ENCODE measurements at regions not wholly inside any gene's neighbourhood (a gene's known extent, or its start where the extent isn't known, plus 50 kb on each side); places are given as distances from the start of the nearest gene placed in this dataset.

- CTCF ChIA-PET: no interaction called here
- no CpG with 5 or more reads among the region's 3 CpGs for WGBS (ENCODE audit: insufficient coverage)
- H3K9me3 ChIP-seq: no peaks in the 10 kb centered on the region
- ATAC-seq (replicated peaks in 1 of 4) (no peak), DNase-seq (no peak)
- H3K36me3 ChIP-seq (ENCODE audit: control insufficient read depth in 2 of 2, extremely low read depth in 1 of 2, insufficient read depth in 1 of 2, low read length in 1 of 2): no peaks in the 10 kb centered on the region
- H3K4me3 ChIP-seq (ENCODE audit: control insufficient read depth in 1 of 2, extremely low read depth in 1 of 2, low read length in 1 of 2): no peak overlapping the region
- H3K4me3 Mint-ChIP-seq: no peak overlapping the region
- POLR2A ChIA-PET: no interaction called here
- H3K36me3 Mint-ChIP-seq: no peaks in the 10 kb centered on the region
- H3K27me3 ChIP-seq (replicated peaks in 1 of 2; ENCODE audit: control insufficient read depth in 2 of 2, extremely low read depth in 1 of 2, insufficient read depth in 2 of 2, low read length in 1 of 2): no peaks in the 10 kb centered on the region
- no peak overlapping the region for H3K27ac Mint-ChIP-seq
- no peaks in the 10 kb centered on the region for H3K27me3 Mint-ChIP-seq
- H3K27ac ChIP-seq (ENCODE audit: low read length): no peak overlapping the region
- H3K9me3 Mint-ChIP-seq: no peaks in the 10 kb centered on the region
- H3K4me1 ChIP-seq (ENCODE audit: control insufficient read depth in 1 of 2, extremely low read depth in 1 of 2, insufficient read depth in 2 of 2, low read length in 2 of 2): no peaks in the 10 kb centered on the region
- H3K4me1 Mint-ChIP-seq: no peaks in the 10 kb centered on the region
These were observed 1098.3 kb downstream of the ADGRL2 start for GRCh38 chr1:82899017-82899416.

GRCh38 chr1:82897549-82897948, 1096.8 kb downstream of the ADGRL2 start:
- DNase-seq: no peak
- Mint-ChIP-seq H3K27ac (no peak overlapping the region), H3K36me3 (no peaks in the 10 kb centered on the region), H3K4me1 (no peaks in the 10 kb centered on the region), H3K9me3 (no peaks in the 10 kb centered on the region), H3K27me3 (no peaks in the 10 kb centered on the region), H3K4me3 (no peak overlapping the region)
- H3K36me3 ChIP-seq (ENCODE audit: control insufficient read depth in 2 of 2, extremely low read depth in 1 of 2, insufficient read depth in 1 of 2, low read length in 1 of 2): no peaks in the 10 kb centered on the region
- CTCF ChIA-PET: no interaction called here
- no peak overlapping the region for H3K27ac ChIP-seq (ENCODE audit: low read length)
- ATAC-seq (replicated peaks in 1 of 4): no peak
- no peaks in the 10 kb centered on the region for H3K27me3 ChIP-seq (replicated peaks in 1 of 2; ENCODE audit: control insufficient read depth in 2 of 2, extremely low read depth in 1 of 2, insufficient read depth in 2 of 2, low read length in 1 of 2)
- POLR2A ChIA-PET: no interaction called here
- H3K9me3 ChIP-seq: no peaks in the 10 kb centered on the region
- WGBS (ENCODE audit: insufficient coverage): no CpG with 5 or more reads among the region's 1 CpG
- H3K4me3 ChIP-seq (ENCODE audit: control insufficient read depth in 1 of 2, extremely low read depth in 1 of 2, low read length in 1 of 2): no peak overlapping the region
- no peaks in the 10 kb centered on the region for H3K4me1 ChIP-seq (ENCODE audit: control insufficient read depth in 1 of 2, extremely low read depth in 1 of 2, insufficient read depth in 2 of 2, low read length in 2 of 2)

GRCh38 chr1:82896036-82896435, 1095.3 kb downstream of the ADGRL2 start:
- ATAC-seq (replicated peaks in 1 of 4) (no peak), DNase-seq (no peak)
- Mint-ChIP-seq H3K36me3 (no peaks in the 10 kb centered on the region), H3K4me1 (no peaks in the 10 kb centered on the region), H3K27ac (no peak overlapping the region), H3K9me3 (no peaks in the 10 kb centered on the region), H3K27me3 (no peaks in the 10 kb centered on the region), H3K4me3 (no peak overlapping the region)
- H3K9me3 ChIP-seq: no peaks in the 10 kb centered on the region
- ChIA-PET POLR2A (no interaction called here), CTCF (no interaction called here)
- no peaks in the 10 kb centered on the region for H3K4me1 ChIP-seq (ENCODE audit: control insufficient read depth in 1 of 2, extremely low read depth in 1 of 2, insufficient read depth in 2 of 2, low read length in 2 of 2)
- no peaks in the 10 kb centered on the region for H3K36me3 ChIP-seq (ENCODE audit: control insufficient read depth in 2 of 2, extremely low read depth in 1 of 2, insufficient read depth in 1 of 2, low read length in 1 of 2)
- no peak overlapping the region for H3K27ac ChIP-seq (ENCODE audit: low read length)
- H3K27me3 ChIP-seq (replicated peaks in 1 of 2; ENCODE audit: control insufficient read depth in 2 of 2, extremely low read depth in 1 of 2, insufficient read depth in 2 of 2, low read length in 1 of 2): no peaks in the 10 kb centered on the region
- H3K4me3 ChIP-seq (ENCODE audit: control insufficient read depth in 1 of 2, extremely low read depth in 1 of 2, low read length in 1 of 2): no peak overlapping the region

GRCh38 chr1:82894635-82895034, 1093.9 kb downstream of the ADGRL2 start:
- Histone ChIP-seq H3K4me3 (ENCODE audit: control insufficient read depth in 1 of 2, extremely low read depth in 1 of 2, low read length in 1 of 2) (no peak overlapping the region), H3K27me3 (replicated peaks in 1 of 2; ENCODE audit: control insufficient read depth in 2 of 2, extremely low read depth in 1 of 2, insufficient read depth in 2 of 2, low read length in 1 of 2) (no peaks in the 10 kb centered on the region), H3K27ac (ENCODE audit: low read length) (no peak overlapping the region), H3K4me1 (ENCODE audit: control insufficient read depth in 1 of 2, extremely low read depth in 1 of 2, insufficient read depth in 2 of 2, low read length in 2 of 2) (no peaks in the 10 kb centered on the region), H3K36me3 (ENCODE audit: control insufficient read depth in 2 of 2, extremely low read depth in 1 of 2, insufficient read depth in 1 of 2, low read length in 1 of 2) (no peaks in the 10 kb centered on the region), H3K9me3 (no peaks in the 10 kb centered on the region)
- Mint-ChIP-seq H3K9me3 (no peaks in the 10 kb centered on the region), H3K4me1 (no peaks in the 10 kb centered on the region), H3K27ac (no peak overlapping the region), H3K4me3 (no peak overlapping the region), H3K27me3 (no peaks in the 10 kb centered on the region), H3K36me3 (no peaks in the 10 kb centered on the region)
- DNase-seq: no peak
- WGBS (ENCODE audit: insufficient coverage): 67% methylated on average over 2 of the region's 3 CpGs
- ChIA-PET CTCF (no interaction called here), POLR2A (no interaction called here)
- ATAC-seq (replicated peaks in 1 of 4): no peak

- Mint-ChIP-seq H3K9me3 (no peaks in the 10 kb centered on the region), H3K36me3 (no peaks in the 10 kb centered on the region), H3K4me3 (no peak overlapping the region), H3K4me1 (no peaks in the 10 kb centered on the region), H3K27me3 (no peaks in the 10 kb centered on the region), H3K27ac (no peak overlapping the region)
- Histone ChIP-seq H3K27me3 (replicated peaks in 1 of 2; ENCODE audit: control insufficient read depth in 2 of 2, extremely low read depth in 1 of 2, insufficient read depth in 2 of 2, low read length in 1 of 2) (no peaks in the 10 kb centered on the region), H3K4me1 (ENCODE audit: control insufficient read depth in 1 of 2, extremely low read depth in 1 of 2, insufficient read depth in 2 of 2, low read length in 2 of 2) (no peaks in the 10 kb centered on the region), H3K9me3 (no peaks in the 10 kb centered on the region), H3K36me3 (ENCODE audit: control insufficient read depth in 2 of 2, extremely low read depth in 1 of 2, insufficient read depth in 1 of 2, low read length in 1 of 2) (no peaks in the 10 kb centered on the region), H3K4me3 (ENCODE audit: control insufficient read depth in 1 of 2, extremely low read depth in 1 of 2, low read length in 1 of 2) (no peak overlapping the region), H3K27ac (ENCODE audit: low read length) (no peak overlapping the region)
- ChIA-PET POLR2A (no interaction called here), CTCF (no interaction called here)
- no CpG with 5 or more reads among the region's 5 CpGs for WGBS (ENCODE audit: insufficient coverage)
- DNase-seq: no peak
- no peak for ATAC-seq (replicated peaks in 1 of 4)
These were observed 1093.2 kb downstream of the ADGRL2 start for GRCh38 chr1:82893712-82894470.

- Mint-ChIP-seq H3K4me3 (no peak overlapping the region), H3K27ac (no peak overlapping the region), H3K4me1 (no peaks in the 10 kb centered on the region), H3K9me3 (no peaks in the 10 kb centered on the region), H3K36me3 (no peaks in the 10 kb centered on the region), H3K27me3 (peaks cover 0 to 3% of the 10 kb centered on the region in 2 donors)
- no CpG with 5 or more reads among the region's 3 CpGs for WGBS (ENCODE audit: insufficient coverage)
- DNase-seq (no peak), ATAC-seq (replicated peaks in 1 of 4) (no peak)
- no peak overlapping the region for H3K27ac ChIP-seq (ENCODE audit: low read length)
- no peaks in the 10 kb centered on the region for H3K9me3 ChIP-seq
- no peaks in the 10 kb centered on the region for H3K36me3 ChIP-seq (ENCODE audit: control insufficient read depth in 2 of 2, extremely low read depth in 1 of 2, insufficient read depth in 1 of 2, low read length in 1 of 2)
- H3K27me3 ChIP-seq (replicated peaks in 1 of 2; ENCODE audit: control insufficient read depth in 2 of 2, extremely low read depth in 1 of 2, insufficient read depth in 2 of 2, low read length in 1 of 2): no peaks in the 10 kb centered on the region
- ChIA-PET POLR2A (no interaction called here), CTCF (no interaction called here)
- H3K4me1 ChIP-seq (ENCODE audit: control insufficient read depth in 1 of 2, extremely low read depth in 1 of 2, insufficient read depth in 2 of 2, low read length in 2 of 2): no peaks in the 10 kb centered on the region
- H3K4me3 ChIP-seq (ENCODE audit: control insufficient read depth in 1 of 2, extremely low read depth in 1 of 2, low read length in 1 of 2): no peak overlapping the region
These were observed 1079.8 kb downstream of the ADGRL2 start for GRCh38 chr1:82880506-82880905.

GRCh38 chr1:82879701-82880305, 1079.1 kb downstream of the ADGRL2 start:
- ChIA-PET POLR2A (no interaction called here), CTCF (no interaction called here)
- no peaks in the 10 kb centered on the region for H3K9me3 Mint-ChIP-seq
- WGBS (ENCODE audit: insufficient coverage): 0% methylated on average over 1 of the region's 4 CpGs
- Histone ChIP-seq H3K9me3 (no peaks in the 10 kb centered on the region), H3K4me3 (ENCODE audit: control insufficient read depth in 1 of 2, extremely low read depth in 1 of 2, low read length in 1 of 2) (no peak overlapping the region), H3K4me1 (ENCODE audit: control insufficient read depth in 1 of 2, extremely low read depth in 1 of 2, insufficient read depth in 2 of 2, low read length in 2 of 2) (no peaks in the 10 kb centered on the region), H3K36me3 (ENCODE audit: control insufficient read depth in 2 of 2, extremely low read depth in 1 of 2, insufficient read depth in 1 of 2, low read length in 1 of 2) (no peaks in the 10 kb centered on the region), H3K27me3 (replicated peaks in 1 of 2; ENCODE audit: control insufficient read depth in 2 of 2, extremely low read depth in 1 of 2, insufficient read depth in 2 of 2, low read length in 1 of 2) (no peaks in the 10 kb centered on the region), H3K27ac (ENCODE audit: low read length) (no peak overlapping the region)
- H3K4me1 Mint-ChIP-seq: no peaks in the 10 kb centered on the region
- H3K27ac Mint-ChIP-seq: no peak overlapping the region
- DNase-seq: no peak
- H3K36me3 Mint-ChIP-seq: no peaks in the 10 kb centered on the region
- no peak overlapping the region for H3K4me3 Mint-ChIP-seq
- no peak for ATAC-seq (replicated peaks in 1 of 4)
- peaks cover 0 to 3% of the 10 kb centered on the region in 2 donors for H3K27me3 Mint-ChIP-seq

All from T-cell (primary cell).